SU-DHL-6 (cell line): ENCODE measurements at regions not wholly inside any gene's neighbourhood (a gene's known extent, or its start where the extent isn't known, plus 50 kb on each side); places are given as distances from the start of the nearest gene placed in this dataset.
"Not testable (repeated sequence)": the region's sequence is repeated elsewhere in the genome, so short reads cannot be mapped to it uniquely, and the experiment has no call there.

Experiments
- H2AFZ ChIP-seq: fragments of 200-600 bp; sonication (generic); 2 replicates; pipeline ENCODE4 v1.6.1; 2014; ENCODE audit warnings: low read depth, mild to moderate bottlenecking, moderate library complexity, mixed read lengths, antibody characterized with exemption, low read length; ENCODE audit not compliant: severe bottlenecking
- H3F3A ChIP-seq: fragments of 200-600 bp; shearing (Covaris generic); 2 replicates; pipeline ENCODE4 v1.6.0; 2016; ENCODE audit warnings: antibody characterized with exemption, mild to moderate bottlenecking; ENCODE audit not compliant: insufficient read depth
- H3K27ac ChIP-seq: fragments of 200-600 bp; sonication (generic); 2 replicates; pipeline ENCODE4 v1.5.1; 2016; ENCODE audit warnings: low read depth, mild to moderate bottlenecking, low read length, moderate library complexity, mixed read lengths
- H3K27me3 ChIP-seq: fragments of 200-600 bp; sonication (generic), shearing (Covaris generic); 2 replicates; pipeline ENCODE4 v1.6.0; 2014; ENCODE audit warnings: mild to moderate bottlenecking, low read length
- H3K36me3 ChIP-seq: fragments of 200-600 bp; sonication (generic); 2 replicates; pipeline ENCODE4 v1.6.1; 2014; ENCODE audit warnings: mild to moderate bottlenecking, low read length, mixed read lengths
- H3K4me2 ChIP-seq: fragments of 300-600, 200-600 bp; shearing (Covaris generic), sonication (generic); 2 replicates; pipeline ENCODE4 v1.6.0; 2014; ENCODE audit warnings: low read length, low read depth, mild to moderate bottlenecking; ENCODE audit not compliant: poor library complexity, severe bottlenecking
- H3K4me3 ChIP-seq: fragments of 200-600 bp; sonication (generic); 2 replicates; pipeline ENCODE4 v1.5.1; 2014; ENCODE audit warnings: antibody characterized with exemption, low read length, mild to moderate bottlenecking, mixed read lengths; ENCODE audit not compliant: insufficient read depth, poor library complexity, severe bottlenecking
- H3K79me2 ChIP-seq: fragments of 200-600 bp; sonication (generic); 2 replicates; pipeline ENCODE4 v1.6.1; 2014; ENCODE audit warnings: mild to moderate bottlenecking, low read length, moderate library complexity; ENCODE audit not compliant: insufficient read depth
- H3K9ac ChIP-seq: fragments of 200-600 bp; sonication (generic); 2 replicates; pipeline ENCODE4 v1.7.0; 2014; ENCODE audit warnings: mild to moderate bottlenecking, low read length
- H3K9me2 ChIP-seq: fragments of 200-600 bp; sonication (generic); replicated peaks from 2 replicates; pipeline ENCODE4 v1.6.1; 2014; ENCODE audit warnings: low read length; ENCODE audit not compliant: insufficient read depth
- H3K9me3 ChIP-seq: fragments of 200-600 bp; sonication (generic); 2 replicates; pipeline ENCODE4 v1.6.1; 2014; ENCODE audit warnings: low read length, mixed read lengths; ENCODE audit not compliant: insufficient read depth
- H4K20me1 ChIP-seq: fragments of 200-600 bp; sonication (generic); 2 replicates; pipeline ENCODE4 v1.6.1; 2014; ENCODE audit warnings: low read depth, mild to moderate bottlenecking, antibody characterized with exemption, low read length, moderate library complexity, mixed read lengths
- EZH2phosphoT487 ChIP-seq: fragments of 200-600 bp; sonication (generic), shearing (Covaris generic); conservative IDR thresholded peaks from 2 replicates; pipeline ENCODE4 v1.6.1; 2018; ENCODE audit warnings: mild to moderate bottlenecking, antibody characterized with exemption, low read length, moderate library complexity, mixed read lengths
- TF ChIP-seq, protein P1 (sequence below): fragments of 200-600 bp; sonication (generic); IDR thresholded peaks from one replicate; pipeline ENCODE4 v1.5.1; 2017; ENCODE audit warnings: antibody characterized with exemption, mild to moderate bottlenecking, low read length, moderate library complexity; ENCODE audit not compliant: insufficient read depth, poor library complexity, severe bottlenecking

GRCh38 chr6:9699888-9700287, 715.0 kb downstream of the TFAP2A start:
- Histone ChIP-seq H3K9ac (no peak overlapping the region), H3K27me3 (no peaks in the 10 kb centered on the region), H2AFZ (no peak overlapping the region), H4K20me1 (0 out of 2 replicates have a peak, but pooled peaks cover 2% of the 10 kb centered on the region), H3F3A (no peaks in the 10 kb centered on the region), H3K9me3 (no peaks in the 10 kb centered on the region), H3K79me2 (no peaks in the 10 kb centered on the region), H3K4me2 (no peak overlapping the region), H3K27ac (no peak overlapping the region), H3K36me3 (no peaks in the 10 kb centered on the region), H3K9me2 (no peaks in the 10 kb centered on the region), H3K4me3 (no peak overlapping the region)
- TF ChIP-seq, protein P1, sequence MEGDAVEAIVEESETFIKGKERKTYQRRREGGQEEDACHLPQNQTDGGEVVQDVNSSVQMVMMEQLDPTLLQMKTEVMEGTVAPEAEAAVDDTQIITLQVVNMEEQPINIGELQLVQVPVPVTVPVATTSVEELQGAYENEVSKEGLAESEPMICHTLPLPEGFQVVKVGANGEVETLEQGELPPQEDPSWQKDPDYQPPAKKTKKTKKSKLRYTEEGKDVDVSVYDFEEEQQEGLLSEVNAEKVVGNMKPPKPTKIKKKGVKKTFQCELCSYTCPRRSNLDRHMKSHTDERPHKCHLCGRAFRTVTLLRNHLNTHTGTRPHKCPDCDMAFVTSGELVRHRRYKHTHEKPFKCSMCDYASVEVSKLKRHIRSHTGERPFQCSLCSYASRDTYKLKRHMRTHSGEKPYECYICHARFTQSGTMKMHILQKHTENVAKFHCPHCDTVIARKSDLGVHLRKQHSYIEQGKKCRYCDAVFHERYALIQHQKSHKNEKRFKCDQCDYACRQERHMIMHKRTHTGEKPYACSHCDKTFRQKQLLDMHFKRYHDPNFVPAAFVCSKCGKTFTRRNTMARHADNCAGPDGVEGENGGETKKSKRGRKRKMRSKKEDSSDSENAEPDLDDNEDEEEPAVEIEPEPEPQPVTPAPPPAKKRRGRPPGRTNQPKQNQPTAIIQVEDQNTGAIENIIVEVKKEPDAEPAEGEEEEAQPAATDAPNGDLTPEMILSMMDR: no peak
- no peak for TF ChIP-seq EZH2phosphoT487

DNA sequence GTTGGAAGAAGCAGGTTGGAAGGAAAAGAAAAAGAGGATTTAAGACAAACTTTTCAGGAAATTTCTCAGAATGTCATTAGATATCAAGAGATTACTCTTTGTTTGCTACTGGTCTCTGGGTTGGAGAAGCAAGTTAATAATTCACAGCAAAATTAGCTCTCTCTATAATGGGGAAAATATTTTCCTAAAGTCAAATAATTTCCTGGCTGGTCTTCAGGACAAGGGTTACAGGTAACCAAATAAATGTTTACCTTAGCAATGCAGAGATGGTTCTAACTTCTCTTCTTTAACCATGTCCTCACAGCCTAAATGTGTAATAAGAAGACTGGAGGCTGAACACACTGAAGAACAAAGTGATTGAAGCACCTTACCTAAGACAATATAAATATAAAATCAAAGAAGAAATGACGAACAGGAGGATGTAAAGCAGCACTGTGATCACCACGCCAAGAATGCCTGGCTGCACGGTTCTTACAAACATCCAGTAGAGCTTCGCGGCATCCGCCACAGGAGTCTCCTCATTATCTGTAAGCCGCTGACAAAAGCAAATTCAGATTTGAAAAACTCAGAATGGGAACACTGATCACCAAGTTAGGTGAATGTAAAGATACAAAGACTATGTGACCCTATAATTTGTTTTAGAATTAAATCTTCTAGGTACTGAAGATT, 717.5 kb downstream of the TFAP2A start:
- TF ChIP-seq EZH2phosphoT487: no peak
- TF ChIP-seq, protein P1: no peak
- no peaks in the 10 kb centered on the region for H3K9me2 ChIP-seq
- H3K9ac ChIP-seq: no peak overlapping the region
- no peaks in the 10 kb centered on the region for H3K36me3 ChIP-seq
- H3F3A ChIP-seq: no peaks in the 10 kb centered on the region
- H3K9me3 ChIP-seq: no peaks in the 10 kb centered on the region
- H3K27me3 ChIP-seq: no peaks in the 10 kb centered on the region
- no peak overlapping the region for H3K4me3 ChIP-seq
- H4K20me1 ChIP-seq: 0 out of 2 replicates have a peak, but pooled peaks cover 2% of the 10 kb centered on the region
- H3K4me2 ChIP-seq: no peak overlapping the region
- no peaks in the 10 kb centered on the region for H3K79me2 ChIP-seq
- H3K27ac ChIP-seq: no peak overlapping the region
- H2AFZ ChIP-seq: no peak overlapping the region

DNA sequence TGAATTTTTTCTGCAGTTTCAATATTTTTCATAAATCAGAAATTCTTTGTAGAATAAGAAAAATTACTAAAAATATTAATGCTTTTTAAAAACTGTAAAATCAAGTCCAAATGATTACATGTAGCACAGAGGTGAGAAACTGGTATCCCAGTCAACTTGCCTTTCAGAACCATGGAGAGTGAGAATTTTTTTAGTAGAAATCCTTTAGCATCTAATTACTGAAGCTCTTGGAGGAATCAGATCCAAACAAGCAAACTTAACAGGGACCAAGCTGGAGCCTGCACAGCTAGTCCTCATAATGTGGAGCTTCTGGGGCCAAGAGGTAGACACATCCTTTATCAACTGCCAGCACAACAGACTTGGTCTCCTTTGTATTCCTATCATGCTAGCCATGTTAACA, 724.5 kb downstream of the TFAP2A start:
- Histone ChIP-seq H3K9me2 (no peaks in the 10 kb centered on the region), H3K27ac (no peak overlapping the region), H2AFZ (no peak overlapping the region), H3K27me3 (no peaks in the 10 kb centered on the region), H3K9ac (no peak overlapping the region), H3K36me3 (no peaks in the 10 kb centered on the region), H3K4me2 (no peak overlapping the region), H3K79me2 (no peaks in the 10 kb centered on the region), H3F3A (no peaks in the 10 kb centered on the region), H3K4me3 (no peak overlapping the region), H4K20me1 (no peaks in the 10 kb centered on the region), H3K9me3 (no peaks in the 10 kb centered on the region)
- no peak for TF ChIP-seq EZH2phosphoT487
- TF ChIP-seq, protein P1: no peak

GRCh38 chr6:9680727-9681126, 734.1 kb downstream of the TFAP2A start:
- not testable (repeated sequence) for H3K79me2 ChIP-seq, H3K9me2 ChIP-seq, H3F3A ChIP-seq, H3K9me3 ChIP-seq, H3K9ac ChIP-seq, H3K4me3 ChIP-seq, H3K36me3 ChIP-seq, H3K27me3 ChIP-seq, H3K27ac ChIP-seq, H4K20me1 ChIP-seq, H2AFZ ChIP-seq, H3K4me2 ChIP-seq
